ENCODE measurements at regions not wholly inside any gene's neighbourhood (a gene's known extent, or its start where the extent isn't known, plus 50 kb on each side); places are given as distances from the start of the nearest gene placed in this dataset.

GRCh38 chr4:43903456-43903855, 545.2 kb downstream of the KCTD8 start:
- Histone ChIP-seq H4K20me1 (replicated peaks; ENCODE audit: control insufficient read depth, extremely low read depth, insufficient read depth, low read length) (no peaks in the 10 kb centered on the region), H2AFZ (ENCODE audit: low read depth, low read length) (no peak overlapping the region), H3K4me3 (replicated peaks in 1 of 3; ENCODE audit: insufficient read depth in 1 of 3, low read depth in 1 of 3, low read length in 3 of 3) (no peak overlapping the region), H3K27ac (ENCODE audit: insufficient read depth, low read depth, low read length) (no peak overlapping the region), H3K36me3 (ENCODE audit: control insufficient read depth in 2 of 2, extremely low read depth in 1 of 2, insufficient read depth in 2 of 2, low read length in 2 of 2) (no peaks in the 10 kb centered on the region), H3K9ac (replicated peaks; ENCODE audit: extremely low read depth, insufficient read depth, low read length) (no peak overlapping the region), H3K27me3 (ENCODE audit: control insufficient read depth in 2 of 2, insufficient read depth in 2 of 2, low read length in 2 of 2) (no peaks in the 10 kb centered on the region), H3K79me2 (ENCODE audit: control insufficient read depth, insufficient read depth, low read length) (no peaks in the 10 kb centered on the region), H3K4me2 (ENCODE audit: insufficient read depth, low read length) (no peak overlapping the region), H3K4me1 (ENCODE audit: control insufficient read depth, extremely low read depth, insufficient read depth, low read length) (no peaks in the 10 kb centered on the region), H3K9me1 (replicated peaks; ENCODE audit: control insufficient read depth, extremely low read depth, insufficient read depth, low read length) (no peaks in the 10 kb centered on the region), H3K9me3 (replicated peaks; ENCODE audit: control insufficient read depth, insufficient read depth, low read length) (peaks cover 1% of the 10 kb centered on the region)
- DNase-seq (ENCODE audit: low read depth, low spot score) (no peak), FAIRE-seq (no peak)
- CTCF ChIA-PET: no interaction called here
- dilution Hi-C loops (cut with MboI; ENCODE audit: extremely low pct_ligation_motif_present, low sequenced_read_pairs) (no loop called here), intact Hi-C loops (cut with micrococcal nuclease) (no loop called here)
- no peak for TF ChIP-seq MYC (IDR thresholded peaks at IDR 0.05; ENCODE audit: low read depth, low read length)
- no peak for TF ChIP-seq CTCF (IDR thresholded peaks at IDR 0.05; ENCODE audit: extremely low read depth in 1 of 2, insufficient read depth in 1 of 2, low read depth in 1 of 2, low read length in 2 of 2)
- TF ChIP-seq FOS (IDR thresholded peaks at IDR 0.05; ENCODE audit: borderline replicate concordance, insufficient read depth, low read length): no peak
- TF ChIP-seq GATA2 (IDR thresholded peaks at IDR 0.05; ENCODE audit: insufficient read depth, insufficient read length, low read depth, low read length): no peak
- TF ChIP-seq EZH2 (IDR thresholded peaks at IDR 0.05; ENCODE audit: borderline replicate concordance, low read depth, low read length, severe bottlenecking): no peak
- no peak for TF ChIP-seq POLR2AphosphoS5 (IDR thresholded peaks at IDR 0.05; ENCODE audit: insufficient read depth, low read depth, low read length)
- TF ChIP-seq JUN (IDR thresholded peaks at IDR 0.05; ENCODE audit: borderline replicate concordance, insufficient read depth, insufficient read length, low read depth): no peak
- no peak for TF ChIP-seq MAX (IDR thresholded peaks at IDR 0.05; ENCODE audit: insufficient read depth, insufficient read length)
- no peak for TF ChIP-seq POLR2A (IDR thresholded peaks at IDR 0.05; ENCODE audit: low read depth, low read length)
- no TSS peak for BruUV-seq (replicated peaks)
- POLR2A ChIA-PET: no interaction called here
